ENCODE measurements at regions not wholly inside any gene's neighbourhood (a gene's known extent, or its start where the extent isn't known, plus 50 kb on each side); places are given as distances from the start of the nearest gene placed in this dataset.

GRCh38 chr17:34517406-34517805 lies 62.0 kb upstream of the TMEM132E start:
- Histone ChIP-seq H3K4me1 (ENCODE audit: low read depth) (no peaks in the 10 kb centered on the region), H3K36me3 (ENCODE audit: low read depth) (no peaks in the 10 kb centered on the region), H3K9me3 (no peaks in the 10 kb centered on the region), H3K4me3 (no peak overlapping the region)
- no peak for DNase-seq
- intact Hi-C loops (cut with DNase I, micrococcal nuclease) = no loop called here
- no peak for TF ChIP-seq CTCF (IDR thresholded peaks at IDR 0.05)
- ATAC-seq = no peak

DNA sequence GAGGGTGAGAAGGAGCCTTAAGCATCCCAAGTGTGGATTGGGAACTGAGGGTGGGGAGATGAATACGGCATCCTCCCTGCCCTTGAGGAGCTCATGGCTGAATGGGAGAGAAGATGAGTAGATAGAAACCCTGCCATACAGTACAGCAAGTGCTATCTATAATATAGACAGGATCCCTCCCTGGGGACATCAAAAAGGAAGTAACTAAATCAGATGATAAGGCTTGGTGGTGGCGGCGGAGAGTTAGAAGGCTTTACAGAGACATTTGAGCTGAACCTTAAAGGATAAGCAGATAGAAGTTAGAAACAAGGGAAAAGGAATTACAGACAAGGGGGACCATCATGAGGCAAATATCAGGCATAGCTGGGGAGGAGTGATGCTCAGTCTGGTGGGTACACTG lies 67.5 kb upstream of the TMEM132E start:
- no peak for DNase-seq
- no peaks in the 10 kb centered on the region for H3K4me1 ChIP-seq (ENCODE audit: low read depth)
- ATAC-seq = no peak
- H3K4me3 ChIP-seq = no peak overlapping the region
- no peaks in the 10 kb centered on the region for H3K9me3 ChIP-seq
- intact Hi-C loops (cut with DNase I, micrococcal nuclease) = no loop called here
- TF ChIP-seq CTCF (IDR thresholded peaks at IDR 0.05) = no peak
- no peaks in the 10 kb centered on the region for H3K36me3 ChIP-seq (ENCODE audit: low read depth)

- no peak for TF ChIP-seq CTCF (IDR thresholded peaks at IDR 0.05)
- no peak for DNase-seq
- no peaks in the 10 kb centered on the region for H3K9me3 ChIP-seq
- H3K36me3 ChIP-seq (ENCODE audit: low read depth) = no peaks in the 10 kb centered on the region
- H3K4me1 ChIP-seq (ENCODE audit: low read depth) = no peaks in the 10 kb centered on the region
- intact Hi-C loops (cut with DNase I, micrococcal nuclease) = no loop called here
- no peak for ATAC-seq
- H3K4me3 ChIP-seq = no peak overlapping the region
Observed at GRCh38 chr17:34511265-34511664, 68.1 kb upstream of the TMEM132E start.

GRCh38 chr17:34504814-34505484 lies 74.4 kb upstream of the TMEM132E start:
- no peak for TF ChIP-seq CTCF (IDR thresholded peaks at IDR 0.05)
- ATAC-seq (no peak), DNase-seq (no peak)
- no peaks in the 10 kb centered on the region for H3K36me3 ChIP-seq (ENCODE audit: low read depth)
- no peaks in the 10 kb centered on the region for H3K4me1 ChIP-seq (ENCODE audit: low read depth)
- intact Hi-C loops (cut with DNase I, micrococcal nuclease) = no loop called here
- no peak overlapping the region for H3K4me3 ChIP-seq
- H3K9me3 ChIP-seq = no peaks in the 10 kb centered on the region

DNA sequence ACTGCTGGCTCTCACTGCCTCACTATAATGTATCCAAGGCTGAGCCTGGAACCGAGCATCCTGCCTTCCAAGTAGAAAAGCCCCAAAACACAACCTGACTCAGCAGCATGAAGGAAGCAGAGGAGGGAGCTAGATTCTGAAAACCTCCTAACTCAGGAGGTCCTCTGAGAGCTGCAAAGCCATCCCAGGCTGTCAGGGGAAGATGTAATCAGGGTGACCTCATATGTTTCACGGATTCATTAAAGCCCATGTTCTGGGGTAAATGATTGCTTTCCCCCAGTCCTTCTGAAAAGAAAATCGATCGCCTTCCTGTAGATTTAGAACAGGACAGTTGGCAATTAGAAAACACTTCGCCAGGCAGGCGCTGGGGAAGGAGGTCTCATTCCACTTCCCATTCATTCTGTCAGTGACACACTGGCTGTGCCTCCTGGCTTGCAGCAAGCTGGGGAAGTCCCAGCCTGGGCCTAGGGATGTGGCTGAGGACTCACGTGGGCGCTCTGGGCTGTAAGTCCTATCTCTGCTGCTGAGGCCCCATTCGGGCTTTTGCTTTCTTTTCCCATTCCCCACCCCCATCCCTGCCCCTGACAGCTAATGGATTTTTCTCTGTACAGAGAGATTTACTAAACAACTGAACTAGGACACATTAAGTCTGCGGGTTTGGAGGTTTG lies 75.7 kb upstream of the TMEM132E start:
- no peak for TF ChIP-seq CTCF (IDR thresholded peaks at IDR 0.05)
- intact Hi-C loops (cut with DNase I, micrococcal nuclease) = no loop called here
- Histone ChIP-seq H3K36me3 (ENCODE audit: low read depth) (no peaks in the 10 kb centered on the region), H3K4me3 (no peak overlapping the region), H3K9me3 (no peaks in the 10 kb centered on the region), H3K4me1 (ENCODE audit: low read depth) (no peaks in the 10 kb centered on the region)
- ATAC-seq = peak; percentile 28
- DNase-seq = peak in 1 of 3 donors; percentile 24

Measured in mucosa of descending colon (tissue), 3 donors.